Hematopoietic multipotent progenitor cell treated with erythropoietin and hydrocortisone succinate and interleukin-3 and kit ligand, for 4 days (in vitro differentiated cells): ENCODE measurements at regions not wholly inside any gene's neighbourhood (a gene's known extent, or its start where the extent isn't known, plus 50 kb on each side); places are given as distances from the start of the nearest gene placed in this dataset.

Experiments
- DNase-seq: peaks from one replicate; pipeline ENCODE4 v3.0.0-alpha.2; 2015

DNA sequence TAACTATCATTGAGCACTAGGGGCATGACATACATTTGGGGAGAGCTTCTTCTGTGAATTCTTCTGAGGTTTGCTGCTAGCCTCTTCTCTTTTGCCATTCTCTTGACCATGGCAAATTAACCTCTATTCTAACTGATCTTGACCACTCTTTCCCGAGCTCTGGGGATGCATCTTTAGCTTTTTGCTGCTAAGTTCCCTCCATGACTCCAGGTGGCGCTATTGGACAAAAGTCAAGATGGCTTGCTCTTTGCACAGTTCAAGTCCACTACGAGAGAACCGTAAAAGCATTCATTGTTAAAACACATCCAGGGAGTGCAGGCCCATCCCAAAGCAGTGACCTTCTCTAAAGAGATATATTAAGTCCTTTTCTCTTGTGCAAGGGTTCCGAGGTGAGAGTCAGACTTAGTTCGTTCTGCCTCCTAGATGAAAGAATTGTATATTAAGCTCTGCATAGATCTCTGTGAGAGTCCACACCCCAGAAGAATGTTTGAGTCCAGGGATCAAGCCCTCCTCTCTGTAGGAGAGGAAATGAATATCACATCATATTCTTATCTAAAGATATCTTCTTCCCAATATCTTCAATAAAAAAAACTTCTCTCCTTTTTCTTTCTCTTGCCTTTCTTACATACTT lies 1152.9 kb upstream of the CDH6 start:
- DNase-seq = peak; percentile 74

- DNase-seq = no peak
Observed at GRCh38 chr5:30039379-30039778, 1154.1 kb upstream of the CDH6 start.

DNA sequence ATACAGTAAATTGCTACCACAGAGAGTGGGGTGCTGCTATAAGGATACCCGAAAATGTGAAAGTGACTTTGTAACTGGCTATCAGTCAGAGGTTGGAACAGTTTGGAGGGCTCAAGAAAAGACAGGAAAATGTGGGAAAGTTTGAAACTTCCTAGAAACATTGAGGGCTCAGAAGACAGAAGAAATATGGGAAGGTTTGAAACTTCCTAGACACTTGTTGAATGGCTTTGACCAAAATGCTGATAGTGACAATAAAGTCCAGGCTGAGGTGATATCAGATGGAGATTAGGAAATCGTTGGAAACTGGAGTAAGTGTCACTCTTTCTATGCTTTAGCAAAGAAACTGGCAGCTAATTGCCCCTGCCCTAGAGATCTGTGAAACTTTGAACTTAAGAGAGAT lies 1158.6 kb upstream of the CDH6 start:
- DNase-seq = no peak

DNA sequence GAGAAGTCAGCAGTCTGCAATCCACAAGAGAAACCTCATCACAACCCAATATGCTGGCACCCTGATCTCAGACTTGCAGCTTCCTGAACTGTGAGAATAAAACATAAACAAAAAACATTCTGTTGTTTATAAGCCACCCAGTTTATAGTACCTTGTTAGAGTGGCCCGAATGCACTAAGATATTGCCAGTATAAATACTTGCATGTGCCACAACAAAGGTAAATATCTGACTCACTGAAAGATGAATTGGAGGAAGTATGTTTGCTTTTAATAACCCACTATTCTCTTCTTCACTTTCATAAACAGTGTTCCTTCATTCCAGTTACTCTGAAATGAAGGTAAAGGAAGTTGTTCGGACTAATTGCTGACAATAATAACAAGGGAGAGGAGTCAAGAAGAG lies 1163.4 kb upstream of the CDH6 start:
- DNase-seq = no peak

DNA sequence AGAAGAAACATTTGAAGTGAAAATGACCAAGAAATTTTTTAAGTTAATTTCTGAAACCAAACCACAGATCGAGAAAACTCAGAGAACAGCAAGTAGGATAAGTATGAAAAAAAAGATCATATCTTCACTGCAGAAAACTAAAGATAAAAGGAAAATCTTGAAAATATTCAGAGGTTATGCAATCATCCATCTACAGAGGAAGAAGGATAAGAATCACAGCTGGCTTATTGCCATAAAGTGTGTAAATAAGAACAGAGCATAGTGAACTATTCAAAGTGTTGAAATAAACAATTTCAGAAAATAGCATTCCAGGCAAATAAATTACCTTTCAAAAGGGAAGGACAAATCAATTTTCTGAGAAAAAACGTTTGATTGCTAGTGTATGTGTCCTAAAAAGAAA lies 1191.7 kb upstream of the CDH6 start:
- DNase-seq = peak; percentile 65

- DNase-seq = no peak
Observed at GRCh38 chr5:30000231-30000630, 1193.3 kb upstream of the CDH6 start.

GRCh38 chr5:29995154-29995553 lies 1198.3 kb upstream of the CDH6 start:
- no peak for DNase-seq

- no peak for DNase-seq
Observed at GRCh38 chr5:29994519-29994918, 1199.0 kb upstream of the CDH6 start.

DNA sequence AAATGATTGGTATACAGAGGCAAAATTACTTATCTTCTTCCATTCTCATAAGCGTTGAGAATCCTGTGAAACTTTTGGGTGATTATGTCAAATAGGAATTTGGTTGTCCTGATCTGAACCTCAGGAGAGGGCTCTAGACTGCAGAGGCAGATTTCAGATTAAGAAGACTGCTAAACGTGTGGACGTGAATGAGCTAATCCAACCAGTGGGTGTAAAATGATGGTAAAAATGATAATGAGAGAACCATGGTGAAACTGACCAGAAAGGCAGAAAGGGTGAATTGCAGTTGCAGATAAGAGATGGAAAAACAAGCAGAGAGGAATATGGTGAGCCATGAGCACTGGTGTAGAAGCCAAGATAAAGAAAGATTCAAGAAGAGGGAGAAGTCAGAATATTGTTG lies 1200.2 kb upstream of the CDH6 start:
- peak; percentile 71 for DNase-seq

- no peak for DNase-seq
Observed at GRCh38 chr5:29992248-29992647, 1201.2 kb upstream of the CDH6 start.

DNA sequence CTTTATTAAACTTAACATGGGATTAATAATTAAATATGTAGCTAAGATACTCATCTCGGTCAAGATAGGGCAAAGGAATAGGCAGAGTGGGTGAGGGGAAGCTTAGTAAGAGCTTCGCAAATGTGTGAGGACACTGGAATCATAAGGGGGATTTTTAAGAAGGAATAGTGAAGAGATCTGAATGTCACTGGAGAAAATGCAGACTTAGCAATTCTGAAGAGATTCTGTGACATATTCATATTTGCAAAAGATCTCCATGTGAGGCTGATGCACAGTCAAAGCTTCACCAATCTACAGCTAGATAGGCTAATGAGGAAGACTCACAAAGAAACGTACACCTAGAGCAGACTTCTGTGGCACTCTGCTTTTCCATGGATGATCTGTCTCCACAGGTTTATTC lies 1202.8 kb upstream of the CDH6 start:
- DNase-seq = no peak

GRCh38 chr5:29984156-29984540 lies 1209.3 kb upstream of the CDH6 start:
- peak; percentile 69 for DNase-seq

- DNase-seq = peak; percentile 10
Observed at GRCh38 chr5:29983528-29984155, 1209.8 kb upstream of the CDH6 start.

DNA sequence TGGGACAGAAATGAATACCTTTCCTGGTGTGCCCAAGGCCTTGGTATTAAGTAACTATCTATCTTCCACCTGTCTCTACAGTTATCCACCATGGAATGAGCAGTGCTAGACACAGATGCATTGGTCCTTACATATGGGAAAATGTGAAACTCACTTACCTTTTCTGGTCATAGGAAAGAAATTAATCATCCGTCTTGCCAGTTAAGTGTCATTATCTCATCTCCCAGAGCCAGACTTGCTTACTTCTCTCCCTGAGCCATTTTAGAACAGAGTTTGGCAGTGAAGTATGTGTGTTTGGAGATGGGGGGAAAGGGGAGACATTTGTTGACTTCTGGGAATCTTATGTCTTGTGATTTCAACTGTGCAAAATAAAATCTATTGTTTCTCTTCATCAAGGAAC lies 1211.0 kb upstream of the CDH6 start:
- no peak for DNase-seq

GRCh38 chr5:29972597-29972996 lies 1220.9 kb upstream of the CDH6 start:
- DNase-seq = peak; percentile 75

DNA sequence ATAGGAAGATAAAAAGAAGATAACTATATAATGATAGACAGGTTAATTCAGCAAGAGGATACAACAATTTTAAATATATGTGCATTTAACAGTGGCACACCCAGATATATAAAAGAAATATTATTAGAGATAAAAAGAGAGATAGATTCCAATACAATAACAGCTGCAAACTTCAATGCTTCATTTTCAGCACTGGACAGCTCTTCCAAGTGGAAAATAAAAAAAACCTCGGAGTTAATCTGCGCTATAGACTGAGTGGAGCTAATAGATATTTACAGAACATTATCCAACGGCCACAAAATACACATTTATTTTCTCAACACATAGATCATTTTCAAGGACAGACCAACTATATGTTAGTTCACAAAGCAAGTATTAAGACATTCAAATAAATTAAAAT lies 1229.5 kb upstream of the CDH6 start:
- peak; percentile 51 for DNase-seq

- no peak for DNase-seq
Observed at GRCh38 chr5:29960323-29960722, 1233.2 kb upstream of the CDH6 start.

DNA sequence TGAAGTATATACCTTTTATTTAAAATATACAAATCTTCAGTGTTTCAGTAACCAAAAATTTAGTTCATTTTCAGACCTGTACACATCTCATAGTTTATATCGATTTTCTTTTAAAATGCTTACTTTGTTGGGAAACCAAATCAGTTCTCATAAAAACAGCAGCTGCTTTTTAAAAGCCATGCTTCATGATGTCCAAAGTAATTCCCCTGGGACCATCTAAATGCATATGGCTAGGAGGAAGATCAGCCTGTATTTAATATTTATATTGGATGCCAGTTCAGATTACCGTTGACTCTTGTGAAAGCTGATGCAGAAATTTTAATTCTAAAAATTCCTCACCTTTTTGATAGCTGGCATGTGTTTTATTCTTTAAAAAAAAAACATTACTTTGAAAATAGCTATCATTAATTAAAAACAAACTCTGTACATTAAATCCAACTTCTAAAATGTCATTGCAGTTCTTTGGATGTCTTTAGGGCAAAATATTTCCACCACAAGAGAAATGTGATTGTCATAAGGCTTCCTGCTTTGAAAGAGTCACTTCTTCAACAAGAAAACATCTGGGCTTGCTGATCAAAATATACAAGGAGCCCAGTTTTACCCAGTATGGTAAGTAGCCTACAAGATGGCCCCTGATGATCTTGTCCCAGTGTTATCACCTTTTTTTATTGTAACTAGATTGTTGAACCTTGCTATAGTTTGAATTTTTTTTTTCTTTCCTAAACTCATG lies 1242.9 kb upstream of the CDH6 start:
- no peak for DNase-seq

DNA sequence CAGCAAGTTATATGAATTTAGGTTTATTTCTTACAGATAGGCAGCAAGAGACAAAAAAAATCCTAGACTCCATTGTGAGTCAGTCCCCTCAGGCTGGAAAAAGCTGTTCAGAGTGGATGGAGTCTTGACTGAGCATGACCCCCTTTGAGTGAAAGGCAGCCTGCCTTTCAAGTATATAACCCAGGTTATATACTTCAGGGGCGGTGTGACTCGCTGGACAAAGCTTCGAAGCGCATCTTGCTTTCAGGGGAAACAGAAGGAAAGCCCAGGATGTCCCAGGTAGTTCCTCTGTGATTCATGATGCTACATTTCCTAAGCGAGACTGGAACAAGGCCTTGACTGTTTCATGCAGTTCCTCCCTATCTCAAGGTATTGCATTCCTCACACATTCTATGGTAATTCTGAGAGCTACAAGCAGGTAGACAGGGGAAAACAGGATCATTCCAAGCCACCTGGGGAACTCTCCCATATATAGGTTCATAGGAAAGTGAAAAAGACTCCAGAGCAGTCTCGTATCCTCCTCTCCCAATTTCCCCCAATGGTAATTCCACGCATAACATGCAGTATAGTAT lies 1244.1 kb upstream of the CDH6 start:
- DNase-seq = no peak

DNA sequence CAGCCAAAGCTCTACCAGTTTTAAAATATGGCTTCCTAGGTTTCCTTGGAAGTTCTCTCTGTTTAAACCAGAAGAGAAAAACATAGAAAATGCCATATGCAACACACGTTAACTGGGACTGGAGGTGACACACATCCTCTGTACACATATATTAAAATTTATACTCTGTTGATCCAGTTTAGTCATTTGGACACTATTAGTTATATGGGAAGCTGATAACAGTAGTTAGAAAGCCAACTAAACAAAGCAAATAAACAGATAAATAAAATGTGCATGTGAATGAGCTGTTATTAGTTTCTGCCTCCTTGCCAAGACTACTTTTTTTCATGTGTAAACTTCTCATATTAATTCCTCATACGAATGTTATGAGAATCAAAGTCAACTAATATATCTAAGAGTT lies 1249.2 kb upstream of the CDH6 start:
- no peak for DNase-seq

DNA sequence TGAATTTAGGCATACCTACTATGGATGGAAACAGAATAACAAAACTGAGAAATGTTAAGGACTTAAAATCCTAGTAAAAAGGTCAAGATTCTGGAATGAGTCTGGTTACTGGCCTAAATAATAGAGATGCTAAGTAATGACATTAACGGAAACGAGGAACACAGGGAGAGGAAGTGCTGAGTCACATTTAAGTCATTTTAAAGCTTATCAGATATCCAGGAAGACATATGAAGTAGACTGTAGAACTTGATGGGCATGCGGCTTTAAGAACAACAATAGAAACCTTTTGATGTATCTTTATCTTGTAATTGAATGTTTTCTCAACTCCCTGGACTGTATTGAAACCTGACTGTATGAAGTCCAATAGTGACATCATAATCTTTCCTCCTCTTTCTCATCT lies 1251.4 kb upstream of the CDH6 start:
- peak; percentile 78 for DNase-seq

- no peak for DNase-seq
Observed at GRCh38 chr5:29939988-29940387, 1253.5 kb upstream of the CDH6 start.

- DNase-seq = peak; percentile 24
Observed at GRCh38 chr5:29935371-29935770, 1258.1 kb upstream of the CDH6 start.

- DNase-seq = peak; percentile 7
Observed at GRCh38 chr5:29930316-29930715, 1263.2 kb upstream of the CDH6 start.
